GM21390 (cell line): ENCODE measurements at regions not wholly inside any gene's neighbourhood (a gene's known extent, or its start where the extent isn't known, plus 50 kb on each side); places are given as distances from the start of the nearest gene placed in this dataset.
"Not testable (repeated sequence)": the region's sequence is repeated elsewhere in the genome, so short reads cannot be mapped to it uniquely, and the experiment has no call there.

Source experiments
- ATAC-seq: cut with Tn5 transposase; IDR thresholded peaks from one replicate; pipeline ENCODE4 v1.9.1; 2021; ENCODE audit not compliant: unreplicated experiment

DNA sequence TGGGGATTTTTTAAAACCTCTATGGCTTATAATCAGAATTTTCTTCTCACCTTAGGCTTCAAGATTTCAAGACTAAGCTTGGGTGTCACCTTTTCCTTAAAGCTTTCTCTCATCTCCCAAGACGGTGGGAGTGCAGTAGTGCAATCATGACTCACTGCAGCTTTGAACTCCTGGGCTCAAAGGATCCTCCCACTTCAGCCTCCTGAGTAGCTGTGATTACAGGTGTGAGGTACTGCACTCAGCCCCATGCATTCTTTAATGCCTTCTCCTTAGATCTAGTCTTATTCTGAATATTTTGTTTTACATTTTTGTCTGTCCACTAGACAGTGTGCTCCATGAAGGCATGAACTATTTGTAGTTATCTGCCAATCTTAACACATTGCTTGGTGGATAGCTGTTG lies 55.7 kb upstream of the FAT3 start:
- ATAC-seq, result no peak

DNA sequence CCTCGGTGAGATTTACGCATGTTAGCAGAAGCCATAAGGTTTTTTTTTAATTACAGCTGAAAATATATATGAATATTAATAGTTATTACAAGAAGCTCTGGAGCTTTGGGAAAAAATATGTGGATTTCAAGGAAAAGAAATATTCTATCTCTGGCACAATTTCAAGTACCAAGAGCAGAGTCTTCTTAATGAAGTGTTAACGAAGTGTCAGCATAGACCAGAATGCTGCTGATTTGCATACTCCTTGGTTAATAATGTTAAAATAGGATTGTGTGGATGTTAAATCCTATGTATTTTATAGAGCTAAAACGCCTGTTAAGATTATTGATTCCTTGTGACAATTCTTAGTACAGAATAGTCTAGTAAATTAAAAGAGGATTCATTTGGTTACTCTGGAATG lies 57.0 kb upstream of the FAT3 start:
- ATAC-seq, result no peak

DNA sequence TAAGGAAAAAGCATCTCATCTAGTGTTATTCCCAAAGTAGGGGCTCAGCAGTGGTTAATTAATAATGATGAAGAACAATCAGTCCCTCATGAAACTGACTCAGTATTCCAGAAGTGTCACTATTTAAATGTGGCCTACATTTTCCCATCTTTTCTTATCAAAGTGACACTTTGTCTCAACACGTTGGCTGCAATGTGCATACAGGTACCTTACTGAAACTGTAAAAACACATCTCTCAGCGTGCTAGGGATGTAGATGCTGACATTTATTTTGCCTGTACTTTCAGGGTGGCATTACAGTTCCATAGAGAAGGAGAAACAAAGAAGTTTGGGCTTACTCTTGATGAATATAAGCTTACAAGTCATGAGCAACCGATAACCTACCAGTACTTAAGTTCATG lies 58.3 kb upstream of the FAT3 start:
- ATAC-seq, result no peak

DNA sequence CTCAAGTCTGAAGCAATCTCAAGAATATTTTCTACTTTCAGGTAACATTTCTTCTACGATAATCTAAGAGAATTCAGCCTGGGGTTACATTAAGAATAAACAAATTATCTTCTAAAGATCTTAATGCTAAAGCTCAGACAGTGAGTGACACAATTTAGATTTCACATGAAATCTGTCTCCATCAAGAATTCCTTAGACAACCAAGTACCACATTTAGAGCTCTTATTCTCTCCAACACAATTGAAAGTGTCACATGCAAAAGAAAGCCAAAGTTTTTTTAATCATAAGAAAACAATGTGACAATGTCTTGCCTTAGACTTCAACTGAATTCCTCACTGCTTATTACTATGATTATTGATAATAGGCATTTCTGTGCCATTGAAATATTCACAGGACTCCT lies 60.7 kb upstream of the FAT3 start:
- no peak for ATAC-seq

DNA sequence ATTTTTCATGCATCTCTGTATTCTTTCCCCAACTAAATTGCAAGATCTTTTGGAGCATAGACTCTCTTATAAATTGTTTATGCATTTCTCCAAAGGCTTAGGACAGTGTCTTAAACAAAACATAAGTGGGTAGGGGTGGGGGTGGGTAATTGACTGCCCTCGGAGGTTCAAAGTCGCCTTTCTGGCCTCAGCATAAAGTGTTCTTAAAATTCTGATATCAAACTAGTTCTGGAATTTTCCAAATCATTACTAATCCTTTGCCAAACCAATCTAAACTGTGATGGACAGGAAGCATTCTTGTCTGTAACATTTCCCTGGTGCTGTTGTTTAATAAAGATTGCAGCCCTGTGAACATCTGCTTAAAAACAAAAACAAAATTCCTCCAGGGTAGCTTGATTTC lies 61.8 kb upstream of the FAT3 start:
- no peak for ATAC-seq

DNA sequence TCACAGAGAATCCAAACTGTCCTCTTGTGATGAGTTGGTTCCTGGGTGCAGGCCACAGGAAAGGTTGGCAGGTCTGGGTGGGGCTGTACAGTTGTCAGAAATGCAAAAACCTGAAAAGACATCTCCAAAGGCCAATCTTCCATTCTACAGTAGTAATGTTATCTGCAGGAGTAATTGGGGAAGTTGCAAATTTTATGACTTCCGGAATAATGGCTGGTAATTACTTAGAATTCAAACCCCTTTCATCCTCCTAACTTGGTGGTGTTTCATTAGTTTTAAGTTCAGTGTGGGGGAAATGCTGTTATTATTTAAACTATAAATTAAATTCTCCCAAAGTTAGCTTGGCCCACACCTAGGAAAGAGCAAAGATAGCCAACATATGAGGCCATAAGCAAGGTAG lies 64.7 kb upstream of the FAT3 start:
- ATAC-seq, result no peak

DNA sequence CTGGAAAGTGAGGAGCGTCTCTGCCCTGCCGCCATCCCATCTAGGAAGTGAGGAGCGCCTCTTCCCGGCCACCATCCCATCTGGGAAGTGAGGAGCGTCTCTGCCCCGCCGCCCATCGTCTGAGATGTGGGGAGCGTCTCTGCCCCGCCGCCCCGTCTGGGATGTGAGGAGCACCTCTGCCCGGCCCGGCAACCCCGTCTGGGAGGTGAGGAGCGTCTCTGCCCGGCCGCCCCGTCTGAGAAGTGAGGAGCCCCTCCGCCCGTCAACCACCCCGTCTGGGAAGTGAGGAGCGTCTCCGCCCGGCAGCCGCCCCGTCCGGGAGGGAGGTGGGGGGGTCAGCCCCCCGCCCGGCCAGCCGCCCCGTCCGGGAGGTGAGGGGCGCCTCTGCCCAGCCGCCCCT lies 67.2 kb upstream of the FAT3 start:
- not testable (repeated sequence) for ATAC-seq

DNA sequence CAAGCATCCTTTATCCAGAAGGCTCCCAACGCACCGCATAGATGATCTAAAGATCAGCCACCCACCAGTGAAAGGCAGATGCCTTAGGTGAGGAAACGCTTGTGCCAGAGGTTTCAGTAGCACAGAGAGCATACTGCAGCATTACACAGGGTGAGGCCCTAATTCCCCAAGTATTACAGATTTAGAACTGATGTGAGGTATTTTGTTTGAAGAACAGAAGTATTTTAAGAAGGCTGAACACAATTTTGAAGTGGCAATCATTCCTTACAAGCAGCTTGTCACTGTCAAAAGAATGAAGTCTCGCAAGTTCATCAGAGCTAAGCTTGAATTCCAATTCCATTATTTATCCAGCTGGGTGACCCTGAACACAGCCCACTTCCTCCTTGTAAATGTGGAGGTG lies 70.0 kb upstream of the FAT3 start:
- no peak for ATAC-seq

DNA sequence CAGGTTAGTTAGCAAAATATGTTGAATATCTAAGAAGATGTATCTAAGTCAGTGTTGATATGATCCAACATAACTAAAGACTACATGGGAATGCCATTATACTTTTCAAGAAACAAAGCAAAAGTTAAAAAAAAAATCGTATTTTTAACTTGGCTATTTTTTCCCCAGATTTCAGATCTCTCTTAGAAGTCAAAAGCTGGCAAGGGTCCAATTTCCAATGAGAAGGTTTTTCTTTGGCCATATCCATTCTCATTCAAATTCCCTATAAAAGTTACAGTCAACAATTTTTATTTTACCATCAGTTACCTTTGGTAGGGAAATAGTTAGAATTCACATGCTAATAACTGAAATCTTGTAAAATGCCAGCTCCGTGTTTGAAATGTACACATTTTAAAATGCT lies 70.5 kb upstream of the FAT3 start:
- no peak for ATAC-seq

DNA sequence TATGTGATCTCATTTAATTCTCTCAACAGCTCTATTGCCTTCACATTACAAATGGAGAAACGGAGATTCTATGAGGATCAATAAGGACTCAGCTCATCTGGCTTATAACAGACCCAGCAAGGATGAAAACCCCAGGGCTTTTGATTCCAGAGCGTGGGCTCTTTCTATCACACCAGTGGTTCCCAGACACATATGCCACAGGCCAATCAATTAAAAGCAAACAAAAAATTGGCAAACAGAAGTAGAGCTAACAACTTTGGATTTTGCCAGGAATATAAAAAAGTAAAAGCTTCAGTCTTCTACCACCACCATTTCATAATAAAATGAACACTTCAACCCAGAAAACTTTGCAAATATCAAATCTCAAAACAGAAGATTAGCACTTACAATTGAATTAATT lies 71.1 kb upstream of the FAT3 start:
- no peak for ATAC-seq

DNA sequence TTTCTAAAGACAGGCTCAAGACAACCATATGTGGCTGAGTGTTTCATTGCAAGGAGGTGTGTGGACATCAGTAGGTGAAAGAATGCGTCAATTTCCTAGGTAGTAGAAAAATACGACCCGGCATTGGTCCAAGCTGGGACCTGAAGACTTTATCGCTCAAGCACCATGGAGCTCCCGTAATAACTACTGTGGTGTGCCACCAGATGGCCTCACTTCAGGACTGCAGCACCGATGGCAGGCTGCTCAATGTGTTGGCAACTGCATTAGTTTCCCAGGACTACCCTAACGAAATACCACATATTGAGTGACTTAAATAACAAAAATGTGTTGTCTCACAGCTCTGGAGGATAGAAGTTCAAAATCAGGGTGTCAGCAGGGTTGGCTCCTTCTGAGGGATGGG lies 72.4 kb upstream of the FAT3 start:
- ATAC-seq, result no peak

DNA sequence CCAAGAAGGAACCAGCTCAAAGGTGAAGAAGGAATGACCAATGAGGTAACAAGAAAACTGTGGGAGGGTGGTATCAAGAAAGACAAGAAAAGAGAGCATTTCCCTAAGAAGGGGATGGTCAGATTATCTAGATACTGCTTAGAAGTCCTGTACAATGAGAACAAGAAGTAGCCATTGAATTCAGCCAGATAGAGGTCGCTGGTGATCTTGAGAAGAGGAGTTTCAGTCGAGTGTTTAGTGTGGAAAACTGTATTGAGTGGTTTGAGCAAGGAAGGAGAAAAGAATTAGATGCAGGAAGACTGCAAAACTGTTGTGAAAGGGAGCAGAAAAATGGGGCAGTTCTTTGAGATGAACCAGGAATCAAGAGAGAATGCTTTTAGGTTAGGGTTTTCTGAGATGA lies 74.6 kb upstream of the FAT3 start:
- no peak for ATAC-seq

DNA sequence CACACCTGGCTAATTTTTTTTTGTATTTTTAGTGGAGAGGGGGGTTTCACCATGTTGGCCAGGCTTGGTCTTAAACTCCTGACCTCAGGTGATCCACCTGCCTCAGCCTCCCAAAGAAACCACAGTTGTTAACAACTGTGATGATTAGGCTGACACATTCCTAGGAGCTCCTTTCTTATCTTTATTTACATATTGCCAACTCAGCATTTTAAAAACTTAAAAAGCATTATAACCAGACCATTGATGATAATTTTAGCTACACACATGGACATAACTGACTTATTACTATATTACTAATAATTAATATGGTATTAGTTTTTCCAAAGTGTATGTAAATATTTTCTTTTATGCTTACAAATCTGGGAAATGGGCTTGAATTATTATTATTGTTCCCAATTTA lies 82.9 kb upstream of the FAT3 start:
- no peak for ATAC-seq

DNA sequence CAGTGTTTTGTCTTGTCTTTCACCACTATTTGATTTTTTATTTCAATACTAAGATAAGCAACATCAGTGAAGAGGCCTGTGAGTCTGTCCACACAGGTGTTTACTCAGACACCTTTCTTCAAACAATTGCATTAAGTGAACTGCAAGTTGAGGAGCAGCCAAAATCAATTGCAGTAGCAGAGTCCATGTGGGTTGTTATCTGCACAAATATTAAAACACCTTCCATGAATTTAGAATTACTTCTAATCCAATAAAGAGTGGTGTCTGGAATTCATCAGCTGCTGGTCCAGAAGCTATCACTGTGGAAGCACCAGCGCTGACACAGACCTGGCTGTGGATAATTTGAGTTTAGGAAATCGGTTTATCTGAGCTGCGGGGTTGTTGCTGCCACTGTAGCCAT lies 83.5 kb upstream of the FAT3 start:
- no peak for ATAC-seq

DNA sequence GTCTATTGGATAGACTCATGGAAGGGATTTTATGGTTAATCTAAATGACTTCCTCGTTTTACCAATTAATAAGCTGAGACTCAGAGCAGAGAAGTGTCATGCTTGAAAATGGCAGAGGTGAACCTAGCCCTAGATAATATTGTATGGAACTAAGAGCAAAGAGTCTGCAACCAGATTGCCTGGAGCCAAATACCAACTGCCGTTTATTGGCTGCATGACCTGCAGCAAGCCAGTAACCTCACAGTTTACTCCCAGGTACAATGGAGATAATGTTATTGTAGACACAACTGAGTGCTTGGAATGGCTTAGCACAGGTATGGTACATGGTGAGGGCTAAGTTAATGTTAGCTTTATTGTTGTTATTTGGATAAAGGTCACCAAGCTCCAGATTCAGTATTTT lies 84.6 kb upstream of the FAT3 start:
- no peak for ATAC-seq

DNA sequence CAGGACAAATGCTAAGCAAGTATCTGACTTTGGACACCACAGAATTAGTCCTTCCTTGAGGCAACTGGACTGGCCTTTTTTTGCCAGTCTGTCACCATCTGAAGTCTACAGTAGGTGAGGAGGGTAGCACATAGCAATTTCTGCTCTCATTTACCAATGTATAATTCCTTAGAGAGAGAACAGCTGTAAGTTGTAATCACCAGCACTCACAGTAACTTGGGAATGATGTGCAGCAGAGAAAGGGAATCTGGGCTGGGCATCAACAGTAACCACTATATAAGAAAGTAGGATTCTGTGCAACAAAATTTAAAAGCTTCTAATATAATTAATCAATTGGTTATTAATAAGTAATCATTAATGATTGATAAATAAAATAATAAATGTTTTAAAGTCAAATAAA lies 86.3 kb upstream of the FAT3 start:
- ATAC-seq, result no peak

DNA sequence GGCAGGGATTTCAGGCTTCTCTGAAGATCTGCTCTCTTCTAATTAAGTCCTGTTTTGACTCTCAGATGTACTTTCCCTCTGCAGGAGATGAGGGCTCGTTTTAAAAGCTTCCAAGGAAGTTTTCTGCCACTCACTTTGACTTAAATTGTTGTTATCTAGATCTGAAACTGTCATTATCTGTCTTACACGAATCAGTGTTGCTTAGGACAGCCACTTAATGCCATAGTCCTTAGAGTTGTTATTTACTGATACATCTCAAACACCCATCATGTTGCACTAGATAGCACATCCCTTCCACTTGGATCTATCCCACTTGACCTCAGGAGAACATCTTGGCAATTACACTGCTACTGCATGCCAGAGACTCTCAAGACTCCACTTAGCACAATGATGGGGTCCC lies 86.9 kb upstream of the FAT3 start:
- ATAC-seq, result no peak

DNA sequence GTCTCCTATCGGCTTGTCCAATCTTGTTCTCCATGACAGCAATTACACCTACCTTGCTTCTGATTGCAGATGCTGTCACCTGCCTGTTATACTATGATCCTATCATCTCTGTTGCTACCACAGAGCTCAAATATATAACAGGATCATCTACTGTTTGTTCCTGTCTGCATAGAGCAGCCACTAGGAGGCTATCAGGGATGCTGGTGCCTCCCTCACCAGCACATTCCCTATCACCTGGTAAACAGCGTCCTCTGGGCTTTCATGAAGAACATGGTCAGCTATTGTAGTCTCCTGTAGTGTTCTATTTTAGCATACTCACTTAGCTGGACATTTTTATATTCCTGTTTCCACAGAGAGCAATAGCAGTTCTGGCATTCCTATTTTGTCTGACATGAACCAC lies 87.8 kb upstream of the FAT3 start:
- no peak for ATAC-seq

DNA sequence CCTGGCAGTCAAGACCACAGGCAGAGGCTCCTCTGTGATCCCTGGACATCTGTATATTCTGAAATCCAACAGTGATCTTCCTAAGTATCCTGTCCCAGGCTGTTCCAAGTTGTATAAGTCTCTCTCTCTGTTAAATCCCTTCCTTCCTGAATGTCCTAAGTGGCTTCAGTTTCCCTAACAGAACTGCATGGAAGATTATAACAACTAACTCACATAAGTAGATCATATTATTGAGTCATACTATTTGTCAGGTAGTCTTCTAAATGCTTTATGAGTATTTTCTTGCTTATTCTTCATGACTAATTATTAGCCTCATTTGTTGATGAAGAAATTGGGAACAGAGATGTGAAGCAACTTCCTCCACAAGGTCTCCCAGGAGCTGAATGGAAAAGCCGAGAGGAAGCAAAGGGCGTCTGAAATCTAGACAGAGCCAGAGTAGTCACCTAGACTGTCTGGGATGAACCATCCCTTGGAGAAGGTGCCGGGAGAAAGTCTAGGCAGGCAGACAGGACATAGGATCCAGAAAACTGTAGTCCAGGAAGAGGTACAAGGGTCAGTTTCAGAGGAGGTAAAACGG lies 93.2 kb upstream of the FAT3 start:
- no peak for ATAC-seq

DNA sequence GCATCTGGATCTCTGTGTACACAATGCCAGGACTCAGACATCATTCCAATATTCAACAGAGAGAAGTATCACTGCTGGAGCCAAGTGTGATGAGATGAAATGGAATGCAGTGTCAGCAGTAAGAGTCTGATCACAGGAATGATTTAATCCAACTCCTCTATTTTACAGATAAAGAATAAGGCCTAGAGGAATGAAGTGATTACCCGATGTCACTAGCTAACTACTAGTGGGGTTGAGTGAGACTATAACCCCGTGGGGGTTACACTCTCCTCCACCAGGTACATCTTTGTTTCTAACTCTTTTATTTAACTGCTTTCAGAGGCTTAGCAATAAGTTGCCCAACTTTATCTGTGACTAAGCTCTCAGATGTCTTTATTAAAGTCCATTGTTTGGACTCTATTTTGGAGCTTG lies 94.2 kb upstream of the FAT3 start:
- ATAC-seq, result no peak

DNA sequence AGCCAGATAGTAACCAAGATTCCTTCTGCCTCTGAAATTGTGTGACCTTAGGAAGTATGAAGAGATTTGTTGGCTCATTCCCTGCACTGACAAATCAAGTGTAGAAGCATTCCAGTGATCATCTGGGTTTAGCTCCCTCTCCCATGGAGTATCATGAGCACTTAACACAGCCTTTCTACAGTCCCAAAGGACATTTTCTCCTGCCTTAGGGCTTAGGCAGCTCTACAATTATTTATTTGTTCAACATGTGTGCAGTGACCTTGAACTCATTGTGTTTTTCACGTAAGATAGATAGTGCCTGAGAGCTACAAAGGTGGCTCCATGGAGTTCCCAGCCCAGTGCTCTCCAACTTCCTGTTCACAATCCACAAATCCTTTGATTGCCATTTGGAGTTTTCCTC lies 94.8 kb upstream of the FAT3 start:
- ATAC-seq, result no peak

DNA sequence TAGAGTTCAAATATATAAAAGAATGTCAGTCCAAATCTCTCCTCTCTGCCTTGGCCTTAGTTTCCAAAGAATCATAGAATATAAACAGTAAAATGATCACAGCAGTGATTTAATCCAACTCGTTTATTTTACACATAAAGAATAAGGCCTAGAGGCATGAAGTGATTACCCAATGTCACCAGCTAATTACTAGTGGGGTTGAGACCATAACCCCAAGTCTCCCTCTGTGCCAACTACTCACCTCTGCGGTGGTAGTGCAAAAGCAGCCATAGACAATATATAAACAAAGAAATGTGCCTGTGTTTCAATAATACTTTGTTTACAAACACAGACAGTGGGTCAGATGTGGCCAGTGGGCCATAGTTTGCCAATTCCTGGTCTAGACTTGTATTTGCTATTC lies 96.6 kb upstream of the FAT3 start:
- ATAC-seq, result no peak

DNA sequence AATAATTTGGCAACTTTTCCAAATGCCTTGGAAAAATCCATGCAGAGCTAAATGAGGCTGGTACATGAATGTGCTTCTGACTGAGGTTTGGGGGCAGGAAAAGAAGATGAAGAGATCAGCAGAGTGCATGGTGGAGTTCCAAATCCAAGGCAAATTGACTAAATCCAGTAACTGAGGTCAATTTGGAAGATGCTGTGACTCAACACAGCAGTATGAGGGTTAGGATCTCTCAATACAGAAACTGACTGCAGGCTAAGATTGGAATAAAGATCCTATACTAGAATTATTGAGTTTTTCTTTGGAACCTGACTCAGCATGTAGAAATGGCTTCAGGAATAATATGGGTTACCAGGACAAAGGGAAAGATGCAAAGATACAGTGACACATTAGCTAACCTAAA lies 99.3 kb upstream of the FAT3 start:
- ATAC-seq, result no peak

DNA sequence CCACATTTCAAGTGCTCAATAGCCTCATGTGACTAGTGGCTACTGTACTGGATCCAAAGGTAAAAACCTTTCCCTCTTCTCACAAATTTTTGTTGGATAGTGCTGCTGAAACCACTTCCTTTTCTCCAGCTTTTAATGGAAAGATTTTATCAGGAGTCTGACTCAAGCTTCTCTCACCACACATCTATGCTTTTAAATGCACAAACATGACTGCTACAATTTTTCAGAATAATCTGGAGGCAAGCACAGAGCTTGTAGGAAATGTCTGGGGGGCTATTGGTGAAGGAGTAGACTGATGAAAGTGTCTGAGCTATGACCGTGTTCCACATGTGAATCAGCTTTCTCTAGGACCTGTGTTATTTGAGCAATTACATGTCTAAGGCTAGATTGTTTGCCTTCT lies 101.1 kb upstream of the FAT3 start:
- ATAC-seq, result no peak
